Gastroesophageal sphincter (tissue), 3 donors: ENCODE measurements at regions not wholly inside any gene's neighbourhood (a gene's known extent, or its start where the extent isn't known, plus 50 kb on each side); places are given as distances from the start of the nearest gene placed in this dataset.

Experiments used
- CTCF ChIP-seq, 4 experiments: fragments of 200-600 bp in 2 of 4; fragments of 450-650 bp in 2 of 4; sonication (generic) in 1 of 4; IDR thresholded peaks; one replicate each; pipeline ENCODE4 v1.5.1; 2017 to 2019; ENCODE audit warnings: antibody characterized with exemption in 4 of 4, mild to moderate bottlenecking in 2 of 4, moderate library complexity in 2 of 4
- POLR2AphosphoS5 ChIP-seq: sonication (generic); formaldehyde crosslinking; IDR thresholded peaks from one replicate; pipeline ENCODE4 v1.6.1; 2017; ENCODE audit warnings: antibody characterized with exemption

GRCh38 chr6:78110641-78111040 is 457.8 kb downstream of the MEI4 start:
- TF ChIP-seq CTCF (IDR thresholded peaks at IDR 0.05): no peak
- TF ChIP-seq POLR2AphosphoS5: no peak
